ENCODE measurements at regions not wholly inside any gene's neighbourhood (a gene's known extent, or its start where the extent isn't known, plus 50 kb on each side); places are given as distances from the start of the nearest gene placed in this dataset.
A peak's percentile ranks its signal among the peaks of the same experiment; 100 is the strongest.

DNA sequence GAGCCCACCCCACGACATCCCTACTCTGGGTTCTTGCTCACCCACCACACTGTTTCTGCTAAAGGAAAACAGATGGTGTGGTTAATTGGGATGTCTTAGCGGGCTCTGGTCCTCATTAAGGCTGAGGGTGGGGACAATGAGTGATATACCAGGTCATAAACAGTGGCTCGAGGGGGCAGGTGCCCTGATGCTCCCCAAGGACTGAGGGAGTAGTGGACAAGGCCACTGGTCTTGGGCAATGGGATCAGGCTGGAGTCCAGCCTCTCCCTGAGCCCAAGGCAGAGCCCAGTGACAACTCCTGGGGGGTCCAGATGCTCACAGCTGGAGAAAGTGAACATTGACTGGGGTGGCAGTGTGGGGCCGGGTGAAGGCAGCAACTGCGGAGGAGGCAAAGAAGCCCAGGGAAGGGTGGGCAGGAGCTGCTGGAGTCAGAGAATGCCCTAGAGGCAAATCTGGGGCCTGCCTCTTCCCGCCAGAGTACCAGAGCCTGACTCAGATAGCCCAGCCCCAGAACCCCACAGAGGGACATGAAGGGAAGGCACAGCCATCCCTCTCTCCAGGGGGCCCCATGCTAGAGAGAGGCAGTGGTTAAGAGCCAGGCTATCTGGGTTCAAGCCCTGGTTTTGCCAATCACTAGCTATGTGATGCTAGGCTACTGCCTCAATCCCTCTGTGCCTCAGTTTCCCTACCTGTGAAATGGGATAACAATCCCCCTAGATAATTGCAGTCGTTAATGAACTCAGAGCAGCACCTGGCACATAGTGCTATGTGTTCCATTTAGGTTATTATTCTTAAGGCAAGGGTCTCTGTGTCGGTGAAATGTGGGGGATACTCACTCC is 72.3 kb downstream of the MRPL14 start:
- intact Hi-C loops (cut with micrococcal nuclease; ENCODE audit: unreplicated experiment) (no loop called here), in situ Hi-C loops (cut with HindIII; ENCODE audit: low pct_unique_long_range_greater_than_20kb, low sequenced_read_pairs) (no loop called here)
- TF ChIP-seq CTCF (IDR thresholded peaks at IDR 0.05), result no peak
- no peak for TF ChIP-seq POLR2AphosphoS5 (IDR thresholded peaks at IDR 0.05; ENCODE audit: low read depth, low read length)
- TF ChIP-seq TCF7L2 (IDR thresholded peaks at IDR 0.05; ENCODE audit: low read depth, low read length), result no peak
- TF ChIP-seq, protein P1, sequence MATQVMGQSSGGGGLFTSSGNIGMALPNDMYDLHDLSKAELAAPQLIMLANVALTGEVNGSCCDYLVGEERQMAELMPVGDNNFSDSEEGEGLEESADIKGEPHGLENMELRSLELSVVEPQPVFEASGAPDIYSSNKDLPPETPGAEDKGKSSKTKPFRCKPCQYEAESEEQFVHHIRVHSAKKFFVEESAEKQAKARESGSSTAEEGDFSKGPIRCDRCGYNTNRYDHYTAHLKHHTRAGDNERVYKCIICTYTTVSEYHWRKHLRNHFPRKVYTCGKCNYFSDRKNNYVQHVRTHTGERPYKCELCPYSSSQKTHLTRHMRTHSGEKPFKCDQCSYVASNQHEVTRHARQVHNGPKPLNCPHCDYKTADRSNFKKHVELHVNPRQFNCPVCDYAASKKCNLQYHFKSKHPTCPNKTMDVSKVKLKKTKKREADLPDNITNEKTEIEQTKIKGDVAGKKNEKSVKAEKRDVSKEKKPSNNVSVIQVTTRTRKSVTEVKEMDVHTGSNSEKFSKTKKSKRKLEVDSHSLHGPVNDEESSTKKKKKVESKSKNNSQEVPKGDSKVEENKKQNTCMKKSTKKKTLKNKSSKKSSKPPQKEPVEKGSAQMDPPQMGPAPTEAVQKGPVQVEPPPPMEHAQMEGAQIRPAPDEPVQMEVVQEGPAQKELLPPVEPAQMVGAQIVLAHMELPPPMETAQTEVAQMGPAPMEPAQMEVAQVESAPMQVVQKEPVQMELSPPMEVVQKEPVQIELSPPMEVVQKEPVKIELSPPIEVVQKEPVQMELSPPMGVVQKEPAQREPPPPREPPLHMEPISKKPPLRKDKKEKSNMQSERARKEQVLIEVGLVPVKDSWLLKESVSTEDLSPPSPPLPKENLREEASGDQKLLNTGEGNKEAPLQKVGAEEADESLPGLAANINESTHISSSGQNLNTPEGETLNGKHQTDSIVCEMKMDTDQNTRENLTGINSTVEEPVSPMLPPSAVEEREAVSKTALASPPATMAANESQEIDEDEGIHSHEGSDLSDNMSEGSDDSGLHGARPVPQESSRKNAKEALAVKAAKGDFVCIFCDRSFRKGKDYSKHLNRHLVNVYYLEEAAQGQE (IDR thresholded peaks at IDR 0.05; ENCODE audit: insufficient read depth in 1 of 2, low read depth in 2 of 2, low read length in 1 of 2), result no peak
- no peak for TF ChIP-seq SIN3A (IDR thresholded peaks at IDR 0.05; ENCODE audit: borderline replicate concordance, insufficient read depth, low read depth, low read length)
- no TSS peak for BruUV-seq (replicated peaks)
- Histone ChIP-seq H3K4me1 (ENCODE audit: control insufficient read depth, insufficient read depth, low read length) (peaks cover 30% of the 10 kb centered on the region), H3K27me3 (ENCODE audit: control insufficient read depth, insufficient read depth, low read length) (no peaks in the 10 kb centered on the region), H3K9me3 (ENCODE audit: control insufficient read depth, insufficient read depth, low read depth, low read length) (peaks cover 7% of the 10 kb centered on the region; the same call in 1 of the 2 replicates), H3K36me3 (ENCODE audit: control insufficient read depth, insufficient read depth, low read length) (no peaks in the 10 kb centered on the region), H3K4me3 (ENCODE audit: low read depth in 2 of 2, low read length in 2 of 2) (no peak overlapping the region), H3K27ac (ENCODE audit: low read length) (no peak overlapping the region; the same call in 1 of the 2 replicates)
- ChIA-PET POLR2A (no interaction called here), CTCF (interaction anchor here (1.6 kb wide), 1 partner anchor 10 kb away, joined by 4 read pairs; no protein-coding TSS in a partner anchor)
- ATAC-seq (no peak), DNase-seq (ENCODE audit: low read depth, low spot score) (no peak)

DNA sequence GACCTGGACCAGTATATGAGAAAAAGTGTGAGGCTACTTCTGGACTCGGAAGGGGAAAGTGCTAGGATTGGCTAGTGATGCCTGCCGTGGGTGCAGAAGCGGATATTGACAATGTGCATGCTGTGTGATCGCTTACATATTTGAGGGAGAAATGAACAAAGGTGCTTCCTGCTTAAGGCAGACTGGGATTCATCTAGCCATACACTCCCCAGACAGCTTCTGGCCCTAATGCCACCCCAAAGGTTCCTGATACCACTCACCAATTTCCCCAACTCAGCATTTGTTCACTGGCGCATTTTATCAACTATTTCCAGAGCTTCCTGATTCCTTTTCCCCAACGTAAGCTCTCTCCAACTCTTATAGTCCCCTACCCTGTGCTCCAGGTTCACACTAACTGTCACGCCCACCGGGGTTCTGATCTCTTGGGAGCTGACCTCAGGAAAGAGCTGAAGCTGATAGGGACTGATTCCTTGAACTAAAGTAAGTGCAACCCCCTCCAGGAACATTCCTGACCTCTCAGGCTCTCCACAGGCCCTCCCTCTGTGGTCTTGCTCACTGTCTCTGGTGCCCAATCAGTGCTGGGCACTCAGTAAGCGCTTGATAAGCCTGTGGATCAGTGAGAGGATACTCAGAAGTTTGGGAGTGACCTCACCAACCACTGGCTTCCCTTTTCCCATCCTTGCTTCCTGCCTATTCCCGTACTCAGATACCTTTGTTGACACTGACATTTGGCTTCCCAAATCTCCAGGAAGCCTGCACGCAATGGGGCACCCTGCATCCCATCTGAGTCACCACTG is 73.3 kb downstream of the MRPL14 start:
- BruUV-seq (replicated peaks), result no TSS peak
- intact Hi-C loops (cut with micrococcal nuclease; ENCODE audit: unreplicated experiment), result no loop called here
- no peak for TF ChIP-seq POLR2AphosphoS5 (IDR thresholded peaks at IDR 0.05; ENCODE audit: low read depth, low read length)
- TF ChIP-seq, protein P1 (IDR thresholded peaks at IDR 0.05; ENCODE audit: insufficient read depth in 1 of 2, low read depth in 2 of 2, low read length in 1 of 2), result no peak
- TF ChIP-seq SIN3A (IDR thresholded peaks at IDR 0.05; ENCODE audit: borderline replicate concordance, insufficient read depth, low read depth, low read length), result no peak
- no peak for TF ChIP-seq TCF7L2 (IDR thresholded peaks at IDR 0.05; ENCODE audit: low read depth, low read length)
- TF ChIP-seq CTCF (IDR thresholded peaks at IDR 0.05), result no peak
- DNase-seq (ENCODE audit: low read depth, low spot score) (no peak), ATAC-seq (no peak)
- POLR2A ChIA-PET, result no interaction called here
- CTCF ChIA-PET, result interaction anchor here (1.6 kb wide), 1 partner anchor 11 kb away, joined by 4 read pairs; no protein-coding TSS in a partner anchor
- H3K4me1 ChIP-seq (ENCODE audit: control insufficient read depth, insufficient read depth, low read length), result peaks cover 26% of the 10 kb centered on the region
- peak overlapping the region; percentile 51; the same call in 1 of the 2 replicates for H3K27ac ChIP-seq (ENCODE audit: low read length)
- in situ Hi-C loops (cut with HindIII; ENCODE audit: low pct_unique_long_range_greater_than_20kb, low sequenced_read_pairs), result no loop called here
- H3K4me3 ChIP-seq (ENCODE audit: low read depth in 2 of 2, low read length in 2 of 2), result no peak overlapping the region
- no peaks in the 10 kb centered on the region for H3K27me3 ChIP-seq (ENCODE audit: control insufficient read depth, insufficient read depth, low read length)
- H3K9me3 ChIP-seq (ENCODE audit: control insufficient read depth, insufficient read depth, low read depth, low read length), result no peaks in the 10 kb centered on the region
- no peaks in the 10 kb centered on the region for H3K36me3 ChIP-seq (ENCODE audit: control insufficient read depth, insufficient read depth, low read length)

Data from Panc1 (cell line).